ENCODE measurements at regions not wholly inside any gene's neighbourhood (a gene's known extent, or its start where the extent isn't known, plus 50 kb on each side); places are given as distances from the start of the nearest gene placed in this dataset.
A peak's percentile ranks its signal among the peaks of the same experiment; 100 is the strongest.
"Not testable (repeated sequence)": the region's sequence is repeated elsewhere in the genome, so short reads cannot be mapped to it uniquely, and the experiment has no call there.

DNA sequence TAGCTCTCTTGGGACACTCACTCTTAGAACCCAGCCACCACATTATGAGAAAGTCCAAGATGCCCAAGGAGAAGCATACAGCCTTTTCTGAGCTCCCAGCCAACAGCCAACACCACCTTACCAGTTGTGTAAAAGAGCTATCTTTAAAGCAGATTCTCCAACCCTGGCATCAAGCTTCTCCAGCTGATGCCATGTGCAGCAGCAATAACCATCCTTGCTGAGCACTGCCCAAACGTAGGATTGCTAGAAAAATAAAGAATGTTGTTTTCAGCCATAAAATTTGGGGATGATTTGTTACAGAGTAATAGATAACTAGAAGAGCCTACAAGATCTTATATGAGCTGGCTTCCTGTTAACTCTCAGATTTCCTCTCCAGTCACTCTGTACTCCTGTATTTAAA is 443.7 kb upstream of the DYNLRB2 start:
- Mint-ChIP-seq H3K27ac (ENCODE audit: unreplicated experiment) (no peak overlapping the region), H3K4me3 (ENCODE audit: unreplicated experiment) (no peak overlapping the region), H3K4me1 (ENCODE audit: unreplicated experiment) (peaks cover 13% of the 10 kb centered on the region), H3K9me3 (ENCODE audit: unreplicated experiment) (peaks cover 18% of the 10 kb centered on the region), H3K36me3 (ENCODE audit: unreplicated experiment) (peaks cover 2% of the 10 kb centered on the region), H3K27me3 (ENCODE audit: unreplicated experiment) (no peaks in the 10 kb centered on the region)
- no peak for DNase-seq (ENCODE audit: extremely low spot score, unreplicated experiment)
- TF ChIP-seq, protein P1, sequence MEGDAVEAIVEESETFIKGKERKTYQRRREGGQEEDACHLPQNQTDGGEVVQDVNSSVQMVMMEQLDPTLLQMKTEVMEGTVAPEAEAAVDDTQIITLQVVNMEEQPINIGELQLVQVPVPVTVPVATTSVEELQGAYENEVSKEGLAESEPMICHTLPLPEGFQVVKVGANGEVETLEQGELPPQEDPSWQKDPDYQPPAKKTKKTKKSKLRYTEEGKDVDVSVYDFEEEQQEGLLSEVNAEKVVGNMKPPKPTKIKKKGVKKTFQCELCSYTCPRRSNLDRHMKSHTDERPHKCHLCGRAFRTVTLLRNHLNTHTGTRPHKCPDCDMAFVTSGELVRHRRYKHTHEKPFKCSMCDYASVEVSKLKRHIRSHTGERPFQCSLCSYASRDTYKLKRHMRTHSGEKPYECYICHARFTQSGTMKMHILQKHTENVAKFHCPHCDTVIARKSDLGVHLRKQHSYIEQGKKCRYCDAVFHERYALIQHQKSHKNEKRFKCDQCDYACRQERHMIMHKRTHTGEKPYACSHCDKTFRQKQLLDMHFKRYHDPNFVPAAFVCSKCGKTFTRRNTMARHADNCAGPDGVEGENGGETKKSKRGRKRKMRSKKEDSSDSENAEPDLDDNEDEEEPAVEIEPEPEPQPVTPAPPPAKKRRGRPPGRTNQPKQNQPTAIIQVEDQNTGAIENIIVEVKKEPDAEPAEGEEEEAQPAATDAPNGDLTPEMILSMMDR (IDR thresholded peaks at IDR 0.05) = no peak

DNA sequence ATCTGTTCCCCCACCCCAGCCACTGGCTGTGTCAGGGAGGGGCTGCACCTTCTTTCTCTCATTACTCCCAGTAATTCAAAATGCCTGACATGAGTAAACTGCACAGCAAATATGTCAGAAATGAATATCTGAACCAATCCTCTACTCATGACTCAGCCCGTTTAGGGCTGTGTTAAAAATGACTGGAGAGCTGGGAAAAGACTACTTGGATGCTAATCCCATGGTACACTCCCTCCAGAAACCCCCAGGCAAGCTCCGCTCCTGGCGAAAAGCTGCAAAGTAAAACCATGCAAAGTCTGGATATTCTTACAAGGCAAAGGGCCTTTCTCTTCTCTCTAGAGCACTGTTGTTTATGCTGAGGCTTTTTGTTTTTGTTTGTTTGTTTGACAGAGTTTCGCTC is 448.1 kb upstream of the DYNLRB2 start:
- TF ChIP-seq, protein P1 (IDR thresholded peaks at IDR 0.05) = no peak

DNA sequence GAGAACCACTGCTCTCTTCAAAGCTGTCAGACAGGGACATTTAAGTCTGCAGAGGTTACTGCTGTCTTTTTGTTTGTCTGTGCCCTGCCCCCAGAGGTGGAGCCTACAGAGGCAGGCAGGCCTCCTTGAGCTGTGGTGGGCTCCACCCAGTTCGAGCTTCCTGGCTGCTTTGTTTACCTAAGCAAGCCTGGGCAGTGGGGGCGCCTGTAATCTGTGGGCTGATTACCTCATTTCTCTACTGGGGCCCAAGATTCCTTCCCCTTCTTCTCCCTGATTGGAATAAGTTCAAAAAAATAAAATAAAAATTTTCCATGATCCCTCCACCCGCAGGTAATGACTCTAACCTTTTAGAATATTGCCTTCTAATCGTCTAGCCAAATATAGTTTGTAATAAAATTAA is 449.3 kb upstream of the DYNLRB2 start:
- not testable (repeated sequence) for DNase-seq (ENCODE audit: extremely low spot score, unreplicated experiment); H3K27ac Mint-ChIP-seq (ENCODE audit: unreplicated experiment); H3K9me3 Mint-ChIP-seq (ENCODE audit: unreplicated experiment); H3K27me3 Mint-ChIP-seq (ENCODE audit: unreplicated experiment); H3K36me3 Mint-ChIP-seq (ENCODE audit: unreplicated experiment); H3K4me1 Mint-ChIP-seq (ENCODE audit: unreplicated experiment); H3K4me3 Mint-ChIP-seq (ENCODE audit: unreplicated experiment)

More for the DNA sequence above, 448.1 kb upstream of the DYNLRB2 start:
- peaks cover 2% of the 10 kb centered on the region for H3K36me3 Mint-ChIP-seq (ENCODE audit: unreplicated experiment)
- H3K27ac Mint-ChIP-seq (ENCODE audit: unreplicated experiment) = no peak overlapping the region
- H3K27me3 Mint-ChIP-seq (ENCODE audit: unreplicated experiment) = no peaks in the 10 kb centered on the region
- H3K4me1 Mint-ChIP-seq (ENCODE audit: unreplicated experiment) = peaks cover 10% of the 10 kb centered on the region
- DNase-seq (ENCODE audit: extremely low spot score, unreplicated experiment) = no peak
- no peak overlapping the region for H3K4me3 Mint-ChIP-seq (ENCODE audit: unreplicated experiment)
- H3K9me3 Mint-ChIP-seq (ENCODE audit: unreplicated experiment) = peaks cover 9% of the 10 kb centered on the region

DNA sequence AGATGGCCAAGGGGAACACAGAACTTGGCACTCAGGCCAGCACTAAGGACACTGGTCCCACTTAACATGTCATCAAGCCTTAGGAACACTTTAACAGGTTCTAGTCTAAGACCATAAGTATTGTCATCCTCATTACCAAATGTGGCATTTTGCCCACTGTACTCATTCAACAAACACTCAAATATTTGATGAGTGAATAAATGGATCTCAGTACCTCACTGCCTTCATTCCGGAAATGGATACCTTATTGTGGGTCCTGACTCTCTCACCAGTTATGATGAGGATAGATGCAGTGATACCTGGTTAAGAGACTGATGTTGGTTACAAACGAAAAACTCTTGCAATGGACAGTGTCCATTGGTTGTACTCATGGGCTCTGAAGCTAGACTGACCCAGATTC is 455.2 kb upstream of the DYNLRB2 start:
- H3K9me3 Mint-ChIP-seq (ENCODE audit: unreplicated experiment) = no peaks in the 10 kb centered on the region
- no peak overlapping the region for H3K4me3 Mint-ChIP-seq (ENCODE audit: unreplicated experiment)
- no peak overlapping the region for H3K27ac Mint-ChIP-seq (ENCODE audit: unreplicated experiment)
- H3K36me3 Mint-ChIP-seq (ENCODE audit: unreplicated experiment) = no peaks in the 10 kb centered on the region
- peaks cover 5% of the 10 kb centered on the region for H3K4me1 Mint-ChIP-seq (ENCODE audit: unreplicated experiment)
- DNase-seq (ENCODE audit: extremely low spot score, unreplicated experiment) = no peak
- H3K27me3 Mint-ChIP-seq (ENCODE audit: unreplicated experiment) = no peaks in the 10 kb centered on the region
- TF ChIP-seq, protein P1 (IDR thresholded peaks at IDR 0.05) = no peak

DNA sequence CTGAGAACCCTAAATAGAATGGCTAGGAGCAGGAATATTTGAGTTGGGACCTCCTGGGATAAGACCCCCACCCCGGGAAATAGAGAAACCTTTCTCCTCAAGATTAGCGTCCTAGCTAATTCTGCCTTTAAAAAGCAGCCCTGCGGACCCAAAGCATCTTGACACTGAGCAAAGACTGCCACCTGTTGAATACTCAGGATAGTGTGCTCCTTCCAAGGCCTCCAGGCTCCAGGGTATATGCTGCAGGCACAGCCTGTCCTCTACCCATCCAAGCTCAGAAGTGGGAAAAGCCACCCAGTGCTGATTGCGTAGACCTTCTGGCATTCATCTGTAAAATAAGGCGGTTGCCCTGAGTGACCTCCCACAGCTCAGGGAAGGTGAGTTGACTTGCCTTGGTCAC is 456.2 kb upstream of the DYNLRB2 start:
- H3K27ac Mint-ChIP-seq (ENCODE audit: unreplicated experiment) = no peak overlapping the region
- H3K4me3 Mint-ChIP-seq (ENCODE audit: unreplicated experiment) = no peak overlapping the region
- TF ChIP-seq, protein P1 (IDR thresholded peaks at IDR 0.05) = peak; percentile 87
- H3K27me3 Mint-ChIP-seq (ENCODE audit: unreplicated experiment) = no peaks in the 10 kb centered on the region
- no peaks in the 10 kb centered on the region for H3K36me3 Mint-ChIP-seq (ENCODE audit: unreplicated experiment)
- no peaks in the 10 kb centered on the region for H3K9me3 Mint-ChIP-seq (ENCODE audit: unreplicated experiment)
- DNase-seq (ENCODE audit: extremely low spot score, unreplicated experiment) = no peak
- H3K4me1 Mint-ChIP-seq (ENCODE audit: unreplicated experiment) = peaks cover 5% of the 10 kb centered on the region

DNA sequence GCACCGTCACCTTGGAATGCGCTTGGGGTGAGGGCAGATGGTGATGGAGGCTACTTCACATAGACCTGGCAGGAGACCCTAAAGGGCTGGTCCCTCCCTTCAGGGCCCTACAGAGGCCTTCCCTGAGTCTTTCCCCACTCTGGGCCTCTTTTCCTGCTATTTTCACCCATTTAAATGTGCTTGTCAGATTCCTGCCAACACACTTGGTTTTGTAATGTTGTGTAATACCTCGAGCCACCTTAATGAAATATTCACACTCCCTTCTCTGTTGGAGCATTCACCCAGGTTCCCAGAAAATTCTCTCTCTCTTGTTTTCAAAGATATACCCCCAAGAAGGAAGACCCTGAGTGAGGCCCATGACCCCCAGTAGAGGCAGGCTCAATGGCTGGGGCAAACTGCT is 456.6 kb upstream of the DYNLRB2 start:
- TF ChIP-seq, protein P1 (IDR thresholded peaks at IDR 0.05) = no peak
- no peaks in the 10 kb centered on the region for H3K27me3 Mint-ChIP-seq (ENCODE audit: unreplicated experiment)
- H3K9me3 Mint-ChIP-seq (ENCODE audit: unreplicated experiment) = no peaks in the 10 kb centered on the region
- H3K36me3 Mint-ChIP-seq (ENCODE audit: unreplicated experiment) = no peaks in the 10 kb centered on the region
- DNase-seq (ENCODE audit: extremely low spot score, unreplicated experiment) = no peak
- peaks cover 5% of the 10 kb centered on the region for H3K4me1 Mint-ChIP-seq (ENCODE audit: unreplicated experiment)
- H3K4me3 Mint-ChIP-seq (ENCODE audit: unreplicated experiment) = no peak overlapping the region
- no peak overlapping the region for H3K27ac Mint-ChIP-seq (ENCODE audit: unreplicated experiment)

Measured in osteocyte (in vitro differentiated cells).